ENCODE measurements at regions not wholly inside any gene's neighbourhood (a gene's known extent, or its start where the extent isn't known, plus 50 kb on each side); places are given as distances from the start of the nearest gene placed in this dataset.

DNA sequence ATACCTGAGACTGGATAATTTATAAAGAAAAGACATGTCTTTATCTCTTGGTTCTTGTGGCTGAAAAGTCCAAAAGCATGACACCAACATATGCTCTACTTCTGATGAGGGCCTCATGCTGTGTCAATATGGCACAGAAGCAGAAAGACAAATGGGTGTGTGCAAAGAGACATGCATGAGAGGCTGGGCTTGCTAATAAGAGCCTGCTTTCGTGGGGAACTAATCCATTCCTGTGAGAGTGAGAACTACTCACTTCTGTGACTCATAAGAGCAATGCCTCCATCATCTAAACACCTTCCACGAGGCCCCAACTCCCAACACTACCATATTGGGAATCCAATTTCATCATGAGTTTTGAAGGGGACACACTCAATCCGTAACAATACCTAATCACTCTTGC lies 340.0 kb upstream of the DUSP10 start:
- no peak for TF ChIP-seq GATA1 (IDR thresholded peaks at IDR 0.05; ENCODE audit: low read depth, low read length)
- no peak for DNase-seq

DNA sequence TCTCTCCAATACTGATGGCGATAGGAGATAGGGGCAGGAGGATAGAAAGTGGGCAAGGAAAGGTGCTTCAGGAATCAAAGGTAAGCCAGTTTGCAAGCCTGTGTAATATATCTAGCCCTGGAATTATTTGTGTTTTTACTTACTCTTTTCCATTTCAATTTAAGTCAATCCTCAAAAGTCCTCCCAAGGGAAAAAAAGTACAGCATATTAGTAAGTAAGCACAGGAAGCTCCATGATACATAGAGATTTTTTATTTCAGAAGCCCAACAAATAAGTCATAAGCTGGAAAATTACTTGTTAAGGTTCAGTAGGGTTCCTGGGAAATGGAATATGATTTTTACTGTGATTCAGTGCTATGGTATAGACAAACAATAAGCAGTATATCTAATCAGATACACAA lies 337.7 kb upstream of the DUSP10 start:
- no peak for TF ChIP-seq GATA1 (IDR thresholded peaks at IDR 0.05; ENCODE audit: low read depth, low read length)
- no peak for TF ChIP-seq POLR2A (IDR thresholded peaks at IDR 0.05; ENCODE audit: low read length)
- DNase-seq = no peak

DNA sequence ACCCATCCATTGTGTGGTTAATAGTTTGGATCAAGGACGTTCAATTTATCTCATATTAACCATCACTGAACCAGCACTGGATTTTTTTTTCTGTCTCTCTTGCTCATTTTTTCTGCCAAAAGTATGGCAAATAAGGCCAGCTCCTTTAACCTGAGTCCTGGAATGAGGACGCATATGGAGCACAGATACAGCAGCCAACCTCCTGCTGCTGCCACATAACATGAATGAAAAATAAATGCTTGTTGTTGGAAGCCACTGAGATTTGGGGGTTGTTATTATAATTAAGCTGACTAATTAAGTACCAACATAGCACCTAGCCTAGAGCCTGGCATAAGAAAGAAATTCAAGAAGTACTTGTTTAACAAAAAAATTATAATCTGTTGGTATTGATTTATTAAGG lies 335.3 kb upstream of the DUSP10 start:
- TF ChIP-seq POLR2A (IDR thresholded peaks at IDR 0.05; ENCODE audit: low read length) (no peak), GATA1 (IDR thresholded peaks at IDR 0.05; ENCODE audit: low read depth, low read length) (no peak)
- no peak for DNase-seq

DNA sequence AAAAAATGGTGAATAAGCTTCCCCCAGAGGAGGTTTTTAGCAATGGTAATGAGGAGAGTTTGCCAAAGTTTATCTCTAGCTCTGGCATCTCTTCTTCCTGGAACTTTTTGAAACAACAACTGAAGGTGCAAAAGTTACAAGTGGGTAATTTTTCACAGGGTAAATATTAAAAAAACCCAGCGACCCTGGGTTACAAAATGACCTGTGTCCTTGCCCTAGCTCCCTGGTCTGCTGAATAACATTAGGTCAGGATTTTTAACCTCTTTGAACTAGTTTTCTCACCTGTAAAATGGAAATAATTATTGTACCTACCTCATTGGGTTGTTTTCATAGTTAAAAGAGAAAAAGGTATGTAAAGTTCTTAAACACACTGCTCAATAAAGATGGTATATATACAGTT lies 332.4 kb upstream of the DUSP10 start:
- TF ChIP-seq POLR2A (IDR thresholded peaks at IDR 0.05; ENCODE audit: low read length) (no peak), GATA1 (IDR thresholded peaks at IDR 0.05; ENCODE audit: low read depth, low read length) (no peak)
- DNase-seq = no peak

DNA sequence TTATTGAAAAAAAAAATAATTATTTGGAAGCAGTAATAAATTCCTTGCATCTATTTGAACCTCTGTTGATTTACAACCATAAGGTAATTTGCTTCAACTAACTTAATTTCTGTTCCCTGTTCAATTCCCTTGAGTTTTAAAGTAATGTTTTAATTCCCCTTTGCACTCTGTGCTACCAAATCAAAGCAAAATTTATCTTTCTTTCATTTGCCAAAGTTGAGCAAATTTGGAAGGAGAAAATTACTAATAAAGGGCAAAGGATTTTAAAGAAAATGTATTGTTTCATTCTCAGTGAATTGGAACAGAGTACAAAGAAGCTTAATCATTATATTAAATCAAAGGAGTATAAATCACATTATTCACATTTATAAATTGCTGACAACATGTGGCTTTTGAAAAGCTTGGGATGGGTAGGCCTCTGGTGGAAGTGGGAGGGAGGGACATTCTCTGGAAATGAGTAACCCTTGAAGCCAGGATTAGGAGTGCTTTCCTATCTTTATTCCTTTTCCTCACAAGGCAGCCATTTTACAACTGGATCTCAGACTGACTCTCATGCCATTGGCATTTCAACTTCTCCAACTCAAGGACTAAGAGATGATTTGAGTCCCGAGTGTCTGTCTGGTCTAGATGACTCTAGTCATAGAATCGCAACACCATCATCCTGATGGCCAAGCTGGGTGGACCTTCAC lies 331.6 kb upstream of the DUSP10 start:
- TF ChIP-seq GATA1 (IDR thresholded peaks at IDR 0.05; ENCODE audit: low read depth, low read length) = no peak
- no peak for TF ChIP-seq POLR2A (IDR thresholded peaks at IDR 0.05; ENCODE audit: low read length)
- DNase-seq = no peak

DNA sequence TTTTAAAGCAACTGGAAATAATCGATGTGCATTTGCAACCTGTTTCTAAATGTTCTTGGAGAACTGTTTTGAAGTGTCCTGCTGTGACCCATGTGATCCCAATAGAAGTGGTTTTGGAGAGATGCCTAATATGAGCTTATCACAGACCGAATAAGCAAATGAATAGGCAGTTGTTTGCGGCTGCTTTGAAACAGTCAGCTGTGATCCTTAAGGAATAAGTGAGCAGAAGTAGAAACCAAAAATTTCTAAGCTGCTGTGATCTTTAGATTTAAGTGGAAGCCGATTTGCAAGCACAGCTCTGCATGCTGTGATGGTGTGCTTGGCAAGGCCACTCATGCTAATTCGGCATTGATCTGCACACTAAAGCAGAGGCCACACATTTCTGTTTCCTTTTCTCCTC lies 329.5 kb upstream of the DUSP10 start:
- DNase-seq = no peak

DNA sequence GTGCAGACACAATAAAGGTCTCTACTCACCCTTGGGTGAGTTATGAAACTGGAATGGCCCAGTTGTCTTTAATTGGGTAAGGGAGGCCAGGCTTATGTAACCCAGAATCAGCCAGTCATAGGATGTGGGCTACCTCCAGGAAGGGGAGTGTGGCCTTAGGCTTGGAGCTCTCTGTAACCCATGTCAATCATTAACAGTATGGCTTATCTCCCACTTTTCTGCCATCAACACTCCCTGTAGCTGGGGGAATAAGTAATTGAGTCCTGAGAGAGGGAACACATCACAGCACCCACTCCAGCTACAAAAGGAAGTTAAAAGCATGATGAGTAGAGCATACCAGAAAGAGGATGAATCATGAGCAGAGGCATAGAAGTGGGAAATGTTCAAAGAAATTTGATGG lies 327.0 kb upstream of the DUSP10 start:
- DNase-seq = no peak
- TF ChIP-seq GATA1 (IDR thresholded peaks at IDR 0.05; ENCODE audit: low read depth, low read length) (no peak), POLR2A (IDR thresholded peaks at IDR 0.05; ENCODE audit: low read length) (no peak)

More for the DNA sequence above, 329.5 kb upstream of the DUSP10 start:
- TF ChIP-seq POLR2A (IDR thresholded peaks at IDR 0.05; ENCODE audit: low read length) (no peak), GATA1 (IDR thresholded peaks at IDR 0.05; ENCODE audit: low read depth, low read length) (no peak)

DNA sequence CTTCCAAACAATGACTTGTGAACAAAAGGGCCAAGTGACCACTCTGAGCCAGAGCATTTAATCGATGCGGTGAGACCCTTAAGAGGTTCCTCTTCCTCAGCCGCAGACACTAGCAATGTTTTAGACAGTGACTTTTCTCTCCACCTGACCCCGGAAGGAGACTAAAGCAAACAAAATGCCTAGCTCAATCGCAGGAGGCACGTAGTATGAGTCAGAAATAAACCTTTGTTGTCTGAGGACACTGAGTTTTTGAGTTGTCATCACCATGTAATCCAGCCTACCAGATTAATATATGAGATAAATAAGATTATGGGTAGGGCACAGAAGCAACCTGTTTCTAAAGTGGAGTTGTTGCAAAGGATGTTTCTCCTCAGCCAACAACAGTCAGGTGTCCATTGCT lies 326.2 kb upstream of the DUSP10 start:
- TF ChIP-seq POLR2A (IDR thresholded peaks at IDR 0.05; ENCODE audit: low read length) (no peak), GATA1 (IDR thresholded peaks at IDR 0.05; ENCODE audit: low read depth, low read length) (no peak)
- DNase-seq = no peak

DNA sequence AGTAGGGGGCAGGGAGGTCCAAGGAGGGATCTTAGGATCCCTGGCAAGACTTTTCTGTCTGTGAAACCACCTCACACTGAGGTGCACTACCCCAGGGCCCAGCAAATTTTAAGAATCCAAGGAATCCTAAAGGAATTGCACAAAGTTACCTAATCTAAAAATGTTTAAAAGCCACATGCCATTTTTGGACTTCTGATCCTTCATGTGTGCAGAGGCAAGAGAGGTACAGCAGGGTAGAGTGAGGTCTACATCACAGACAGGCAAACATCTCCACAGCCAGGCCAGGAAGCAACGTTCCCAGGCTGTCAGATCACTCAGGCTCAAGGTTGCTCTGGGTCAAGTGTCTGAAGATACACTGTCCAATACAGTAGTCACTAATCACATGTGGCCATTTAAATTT lies 324.6 kb upstream of the DUSP10 start:
- DNase-seq = no peak
- TF ChIP-seq GATA1 (IDR thresholded peaks at IDR 0.05; ENCODE audit: low read depth, low read length) = no peak
- TF ChIP-seq POLR2A (IDR thresholded peaks at IDR 0.05; ENCODE audit: low read length) = no peak

DNA sequence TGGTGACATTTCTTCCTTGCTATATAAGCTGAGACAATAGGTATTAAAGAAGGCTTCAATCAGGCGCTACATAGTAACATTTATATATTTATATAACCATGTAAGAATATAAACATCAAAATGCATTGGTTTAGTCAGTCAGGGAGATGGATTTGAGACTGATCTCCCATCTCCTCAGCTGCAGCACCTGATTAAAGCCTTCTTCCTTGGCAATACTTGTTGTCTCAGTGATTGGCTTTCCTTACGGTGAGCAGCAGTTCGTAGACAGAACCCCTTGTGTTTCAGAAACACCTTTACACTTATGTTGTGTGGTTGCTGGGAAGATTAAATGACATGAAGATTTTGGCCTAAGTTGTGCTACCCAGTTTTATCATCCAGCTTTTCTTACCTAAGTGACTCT lies 323.3 kb upstream of the DUSP10 start:
- TF ChIP-seq GATA1 (IDR thresholded peaks at IDR 0.05; ENCODE audit: low read depth, low read length) (no peak), POLR2A (IDR thresholded peaks at IDR 0.05; ENCODE audit: low read length) (no peak)
- DNase-seq = no peak

DNA sequence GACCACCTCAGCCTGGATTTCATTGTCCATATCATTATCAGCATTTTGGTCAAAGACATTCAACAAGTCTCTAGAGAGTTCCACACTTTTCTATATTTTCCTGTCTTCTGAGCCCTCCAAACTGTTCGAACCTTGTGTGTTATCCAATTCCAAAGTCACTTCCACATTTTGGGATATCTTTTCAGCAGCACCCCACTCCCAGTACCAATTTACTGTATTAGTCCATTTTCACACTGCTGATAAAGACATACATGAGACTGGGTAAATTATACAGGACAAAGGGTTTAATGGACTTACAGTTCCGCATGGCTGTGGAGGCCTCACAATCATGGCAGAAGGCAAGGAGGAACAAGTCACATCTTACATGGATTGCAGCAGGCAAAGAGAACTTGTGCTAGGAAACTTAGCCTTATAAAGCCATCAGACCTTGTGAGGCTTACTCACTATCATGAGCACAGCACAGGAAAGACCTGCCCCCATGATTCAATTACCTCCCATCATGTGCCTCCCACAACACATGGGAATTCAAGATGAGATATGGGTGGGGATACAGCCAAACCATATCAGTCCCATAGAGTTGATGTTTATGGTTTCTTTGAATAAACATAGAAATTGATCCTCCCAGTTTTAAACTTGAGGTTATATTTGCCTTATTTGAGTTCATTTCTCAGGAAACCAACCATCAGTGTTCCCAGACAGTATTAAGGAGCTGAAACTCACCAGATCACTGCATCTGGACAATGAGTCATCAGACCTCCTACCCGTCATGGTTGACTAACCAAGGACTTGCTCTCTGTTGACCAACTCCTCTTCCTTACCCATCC lies 322.7 kb upstream of the DUSP10 start:
- DNase-seq = no peak

DNA sequence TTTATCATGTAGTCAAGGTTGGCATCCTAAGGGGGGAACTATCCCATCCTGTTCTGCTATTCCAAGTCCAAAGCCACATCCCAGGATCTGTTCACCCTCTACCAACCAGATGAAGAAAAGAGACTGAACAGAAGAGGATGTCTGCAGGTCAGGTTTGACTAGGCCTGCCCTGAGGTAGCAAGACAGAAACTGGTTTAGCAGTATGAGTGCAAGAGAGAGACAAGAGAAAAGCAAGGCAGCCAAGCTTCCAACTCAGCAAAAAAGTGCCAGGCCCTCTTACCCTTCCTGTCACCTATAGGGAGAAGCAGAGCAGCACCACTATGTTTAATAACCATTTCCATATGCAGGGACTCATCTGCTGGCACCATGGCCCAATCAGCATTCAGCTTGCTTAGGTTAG lies 320.8 kb upstream of the DUSP10 start:
- TF ChIP-seq GATA1 (IDR thresholded peaks at IDR 0.05; ENCODE audit: low read depth, low read length) (no peak), POLR2A (IDR thresholded peaks at IDR 0.05; ENCODE audit: low read length) (no peak)
- no peak for DNase-seq

More for the DNA sequence above, 322.7 kb upstream of the DUSP10 start:
- TF ChIP-seq GATA1 (IDR thresholded peaks at IDR 0.05; ENCODE audit: low read depth, low read length) (no peak), POLR2A (IDR thresholded peaks at IDR 0.05; ENCODE audit: low read length) (no peak)

DNA sequence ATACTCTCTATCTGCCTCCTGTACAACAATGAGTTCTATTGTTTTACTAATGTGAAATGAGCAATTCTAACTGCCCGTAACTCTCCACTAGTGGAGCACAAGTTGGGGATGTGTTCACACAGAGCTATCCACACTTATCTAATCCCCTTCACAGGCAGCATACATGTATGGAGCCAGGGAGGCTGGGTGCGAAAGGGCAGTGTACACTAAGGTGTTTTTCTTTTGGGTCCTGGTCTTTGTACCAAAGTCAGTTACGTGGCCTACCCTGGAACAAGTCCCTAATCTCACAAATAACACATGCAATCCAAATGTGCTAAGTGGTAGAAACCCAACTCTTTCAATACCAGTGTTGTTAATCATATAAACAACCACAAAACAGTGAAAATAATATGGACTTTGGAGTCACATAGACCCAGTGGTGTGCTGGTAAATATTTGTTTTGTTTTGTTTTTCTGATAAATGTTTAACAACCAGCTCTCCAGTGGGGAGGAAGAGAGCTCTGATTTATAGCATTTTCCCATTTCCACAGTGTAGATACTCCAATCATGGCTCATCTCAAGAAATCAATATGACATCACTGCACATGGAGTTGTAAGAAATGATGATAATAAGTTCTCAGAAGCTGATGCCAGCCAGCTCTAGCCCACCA lies 319.9 kb upstream of the DUSP10 start:
- no peak for DNase-seq
- TF ChIP-seq POLR2A (IDR thresholded peaks at IDR 0.05; ENCODE audit: low read length) (no peak), GATA1 (IDR thresholded peaks at IDR 0.05; ENCODE audit: low read depth, low read length) (no peak)

DNA sequence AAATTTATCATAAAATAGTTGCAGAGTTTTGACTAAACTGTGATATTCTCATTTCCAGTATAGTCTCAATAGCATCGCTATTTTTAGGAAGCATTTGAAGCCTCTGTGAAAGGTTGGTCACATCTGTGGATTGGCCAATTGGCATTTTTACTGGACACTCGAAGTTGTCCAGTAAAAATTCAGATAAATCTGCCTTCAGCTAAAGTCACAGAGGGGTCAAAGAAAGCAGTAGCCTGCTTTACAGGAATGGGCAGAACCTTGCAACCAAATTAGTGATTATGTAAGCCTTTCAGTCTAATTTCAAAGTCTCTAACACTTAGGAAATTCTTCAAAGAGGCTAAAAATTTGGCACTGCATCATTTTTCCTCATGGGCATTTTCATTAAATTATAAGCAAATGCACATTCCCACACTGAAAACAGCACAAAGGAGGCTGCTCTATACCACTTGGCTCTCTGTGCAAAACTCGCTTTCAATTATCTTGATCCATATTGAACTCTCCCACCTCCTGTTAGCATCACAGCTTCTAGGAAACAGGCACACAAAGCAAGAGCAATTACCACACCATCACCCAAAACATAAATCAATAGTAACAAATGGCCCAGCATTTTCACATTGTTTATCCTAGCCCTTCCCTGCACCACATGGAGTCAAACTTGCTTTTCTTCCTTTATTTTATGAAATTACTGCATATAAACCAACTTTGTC lies 318.5 kb upstream of the DUSP10 start:
- no peak for DNase-seq

More for the DNA sequence above, 318.5 kb upstream of the DUSP10 start:
- TF ChIP-seq GATA1 (IDR thresholded peaks at IDR 0.05; ENCODE audit: low read depth, low read length) (no peak), POLR2A (IDR thresholded peaks at IDR 0.05; ENCODE audit: low read length) (no peak)
